Activated CD4-positive, alpha-beta T cell treated with anti-CD3 and anti-CD28 coated beads, Interleukin-2, amount 10 ng/mL, durations not matched to agents 7 days and 5 days (primary cell): ENCODE measurements at regions not wholly inside any gene's neighbourhood (a gene's known extent, or its start where the extent isn't known, plus 50 kb on each side); places are given as distances from the start of the nearest gene placed in this dataset.
A peak's percentile ranks its signal among the peaks of the same experiment; 100 is the strongest.

Experiments used
- CTCF ChIA-PET: fragments of 350-600 bp; sonication (Branson Sonifier 250); formaldehyde crosslinking; loops from one replicate; lab custom pipeline; 2021; ENCODE audit warnings: antibody characterized with exemption; lab: Charles Lee
- POLR2A ChIA-PET: fragments of 350-600 bp; sonication (Branson Sonifier 250); formaldehyde crosslinking; loops from one replicate; lab custom pipeline; 2021; ENCODE audit warnings: antibody characterized with exemption; lab: Charles Lee
- DNase-seq: peaks from one replicate; pipeline ENCODE4 v3.0.0-alpha.2; 2020
- H3K27ac Mint-ChIP-seq: one replicate; pipeline ENCODE4 v1.8.0; 2021; ENCODE audit warnings: mild to moderate bottlenecking, moderate library complexity, mixed read lengths
- H3K27me3 Mint-ChIP-seq: one replicate; pipeline ENCODE4 v1.8.0; 2021; ENCODE audit warnings: mixed read lengths
- H3K36me3 Mint-ChIP-seq: one replicate; pipeline ENCODE4 v1.8.0; 2021; ENCODE audit warnings: low read depth, mixed read lengths
- H3K4me1 Mint-ChIP-seq: one replicate; pipeline ENCODE4 v1.8.0; 2021; ENCODE audit warnings: mixed read lengths
- H3K4me3 Mint-ChIP-seq: one replicate; pipeline ENCODE4 v1.8.0; 2021; ENCODE audit warnings: mild to moderate bottlenecking, moderate library complexity, mixed read lengths
- H3K9me3 Mint-ChIP-seq: one replicate; pipeline ENCODE4 v1.8.0; 2021; ENCODE audit warnings: mixed read lengths

GRCh38 chr13:29948244-29948643, 97.8 kb upstream of the UBL3 start:
- no peak overlapping the region for H3K4me3 Mint-ChIP-seq
- H3K36me3 Mint-ChIP-seq = no peaks in the 10 kb centered on the region
- H3K9me3 Mint-ChIP-seq = peaks cover 2% of the 10 kb centered on the region
- CTCF ChIA-PET = interaction anchor here (0.6 to 0.9 kb wide), 2 partner anchors 15 to 163 kb away, joined by 3 read pairs; no protein-coding TSS in a partner anchor
- H3K4me1 Mint-ChIP-seq = peaks cover 17% of the 10 kb centered on the region
- H3K27ac Mint-ChIP-seq = no peak overlapping the region
- peaks cover 5% of the 10 kb centered on the region for H3K27me3 Mint-ChIP-seq
- POLR2A ChIA-PET = no interaction called here
- DNase-seq = no peak

- DNase-seq = no peak
- H3K4me1 Mint-ChIP-seq = peaks cover 15% of the 10 kb centered on the region
- POLR2A ChIA-PET = no interaction called here
- CTCF ChIA-PET = interaction anchor here (0.6 to 0.9 kb wide), 2 partner anchors 15 to 164 kb away, joined by 3 read pairs; no protein-coding TSS in a partner anchor
- H3K36me3 Mint-ChIP-seq = no peaks in the 10 kb centered on the region
- no peak overlapping the region for H3K27ac Mint-ChIP-seq
- H3K4me3 Mint-ChIP-seq = no peak overlapping the region
- peaks cover 2% of the 10 kb centered on the region for H3K9me3 Mint-ChIP-seq
- H3K27me3 Mint-ChIP-seq = peaks cover 5% of the 10 kb centered on the region
These were observed 97.4 kb upstream of the UBL3 start for GRCh38 chr13:29947839-29948238.

DNA sequence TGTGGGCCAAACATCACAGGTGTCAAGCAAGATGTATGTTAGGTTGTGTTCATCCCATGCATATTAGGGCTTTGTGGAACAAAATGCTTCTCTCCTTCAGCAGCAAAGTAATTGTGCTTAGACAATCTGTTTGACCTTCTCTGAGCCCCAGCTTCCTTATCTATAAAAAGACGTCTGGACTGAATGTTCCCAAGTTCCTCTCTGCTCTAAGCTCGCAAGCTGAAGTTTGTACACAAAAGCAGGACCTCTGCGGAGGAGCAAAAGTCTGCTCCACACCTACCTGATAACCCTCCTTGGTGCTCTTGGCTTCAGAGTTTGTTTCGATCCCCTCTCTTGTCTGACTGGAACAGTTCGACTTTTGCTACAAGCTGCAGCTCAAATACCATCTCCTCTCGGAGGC, 95.7 kb upstream of the UBL3 start:
- no peak overlapping the region for H3K27ac Mint-ChIP-seq

GRCh38 chr13:29943686-29944085, 93.3 kb upstream of the UBL3 start:
- ChIA-PET CTCF (interaction anchor here (0.8 to 1.0 kb wide), 2 partner anchors 7 to 10 kb away, joined by 3 read pairs; no protein-coding TSS in a partner anchor), POLR2A (no interaction called here)
- no peak overlapping the region for H3K27ac Mint-ChIP-seq
- peaks cover 14% of the 10 kb centered on the region for H3K4me1 Mint-ChIP-seq
- no peak for DNase-seq
- peaks cover 19% of the 10 kb centered on the region for H3K36me3 Mint-ChIP-seq
- H3K27me3 Mint-ChIP-seq = no peaks in the 10 kb centered on the region
- H3K4me3 Mint-ChIP-seq = no peak overlapping the region
- H3K9me3 Mint-ChIP-seq = no peaks in the 10 kb centered on the region

More for the DNA sequence above, 95.7 kb upstream of the UBL3 start:
- peaks cover 5% of the 10 kb centered on the region for H3K27me3 Mint-ChIP-seq
- peaks cover 3% of the 10 kb centered on the region for H3K4me1 Mint-ChIP-seq
- H3K4me3 Mint-ChIP-seq = no peak overlapping the region
- ChIA-PET CTCF (interaction anchor here (1.3 kb wide), 1 partner anchor 10 kb away, joined by 4 read pairs; no protein-coding TSS in a partner anchor), POLR2A (no interaction called here)
- DNase-seq = no peak
- H3K9me3 Mint-ChIP-seq = no peaks in the 10 kb centered on the region
- peaks cover 2% of the 10 kb centered on the region for H3K36me3 Mint-ChIP-seq

- H3K27me3 Mint-ChIP-seq = no peaks in the 10 kb centered on the region
- H3K9me3 Mint-ChIP-seq = no peaks in the 10 kb centered on the region
- H3K4me3 Mint-ChIP-seq = no peak overlapping the region
- POLR2A ChIA-PET = no interaction called here
- no peak overlapping the region for H3K27ac Mint-ChIP-seq
- peaks cover 18% of the 10 kb centered on the region for H3K4me1 Mint-ChIP-seq
- H3K36me3 Mint-ChIP-seq = peaks cover 20% of the 10 kb centered on the region
- CTCF ChIA-PET = interaction anchor here (3.0 kb wide), 1 partner anchor 8 kb away, joined by 10 read pairs; no protein-coding TSS in a partner anchor
- no peak for DNase-seq
These were observed 92.9 kb upstream of the UBL3 start for GRCh38 chr13:29943273-29943672.

- POLR2A ChIA-PET = no interaction called here
- no peaks in the 10 kb centered on the region for H3K9me3 Mint-ChIP-seq
These were observed 90.3 kb upstream of the UBL3 start for GRCh38 chr13:29940715-29941114.

DNA sequence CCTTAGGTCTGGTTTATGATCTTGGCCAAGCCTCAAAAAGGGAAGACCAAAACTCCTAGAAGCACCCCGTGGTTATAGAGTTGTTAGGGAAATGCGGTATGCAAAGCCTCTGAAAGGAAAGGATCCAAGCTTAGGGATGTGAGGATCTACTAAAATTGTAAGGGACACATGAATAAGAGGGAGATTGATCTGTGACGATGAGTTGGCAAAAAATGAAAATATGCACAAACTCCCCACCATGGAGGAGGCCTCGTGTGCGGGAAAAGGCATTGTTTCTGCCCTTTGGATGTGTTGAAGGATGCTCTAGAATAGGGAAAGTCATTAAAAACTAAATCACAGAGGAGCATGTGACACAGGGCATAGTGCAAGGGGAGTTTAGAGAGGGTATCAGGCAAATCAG, 88.7 kb upstream of the UBL3 start:
- Mint-ChIP-seq H3K4me3 (no peak overlapping the region), H3K36me3 (peaks cover 24% of the 10 kb centered on the region), H3K4me1 (peaks cover 59% of the 10 kb centered on the region), H3K9me3 (no peaks in the 10 kb centered on the region), H3K27ac (no peak overlapping the region), H3K27me3 (no peaks in the 10 kb centered on the region)
- POLR2A ChIA-PET = no interaction called here
- DNase-seq = no peak
- CTCF ChIA-PET = no interaction called here

More at GRCh38 chr13:29940715-29941114, 90.3 kb upstream of the UBL3 start:
- H3K27me3 Mint-ChIP-seq = no peaks in the 10 kb centered on the region
- DNase-seq = no peak
- peak overlapping the region; percentile 3 for H3K27ac Mint-ChIP-seq
- H3K4me1 Mint-ChIP-seq = peaks cover 44% of the 10 kb centered on the region
- CTCF ChIA-PET = interaction anchor here (0.9 to 3.0 kb wide), 4 partner anchors 10 to 18 kb away, joined by 3 to 10 read pairs (median 7); no protein-coding TSS in a partner anchor
- H3K4me3 Mint-ChIP-seq = no peak overlapping the region
- H3K36me3 Mint-ChIP-seq = peaks cover 24% of the 10 kb centered on the region

DNA sequence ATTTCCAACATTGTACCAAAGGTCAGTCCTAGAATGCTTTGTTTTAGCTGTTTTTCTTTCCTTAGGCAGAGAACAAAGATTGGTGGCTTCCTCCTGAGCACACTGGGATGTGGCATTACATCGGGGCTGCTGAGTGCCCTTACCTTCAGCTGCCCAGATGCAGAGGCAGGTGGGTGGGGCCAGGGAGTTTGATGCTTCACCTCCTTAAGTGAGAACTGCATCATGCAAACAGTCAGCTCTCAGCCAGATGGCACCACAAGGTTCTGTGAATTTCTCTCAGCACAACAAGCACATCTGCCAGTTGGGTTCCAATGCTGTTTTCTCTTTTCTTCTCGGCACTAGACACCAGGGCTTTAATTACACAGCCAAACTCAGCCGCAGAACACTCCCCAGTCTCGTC, 87.4 kb upstream of the UBL3 start:
- ChIA-PET POLR2A (no interaction called here), CTCF (interaction anchor here (1.1 to 5.6 kb wide), 4 partner anchors 11 to 30 kb away, joined by 3 to 46 read pairs (median 6); no protein-coding TSS in a partner anchor)
- H3K27ac Mint-ChIP-seq = peak overlapping the region; percentile 98
- H3K27me3 Mint-ChIP-seq = no peaks in the 10 kb centered on the region
- H3K4me1 Mint-ChIP-seq = peaks cover 64% of the 10 kb centered on the region
- no peaks in the 10 kb centered on the region for H3K9me3 Mint-ChIP-seq
- peak overlapping the region; percentile 90 for H3K4me3 Mint-ChIP-seq
- DNase-seq = peak; percentile 69
- H3K36me3 Mint-ChIP-seq = peaks cover 24% of the 10 kb centered on the region

DNA sequence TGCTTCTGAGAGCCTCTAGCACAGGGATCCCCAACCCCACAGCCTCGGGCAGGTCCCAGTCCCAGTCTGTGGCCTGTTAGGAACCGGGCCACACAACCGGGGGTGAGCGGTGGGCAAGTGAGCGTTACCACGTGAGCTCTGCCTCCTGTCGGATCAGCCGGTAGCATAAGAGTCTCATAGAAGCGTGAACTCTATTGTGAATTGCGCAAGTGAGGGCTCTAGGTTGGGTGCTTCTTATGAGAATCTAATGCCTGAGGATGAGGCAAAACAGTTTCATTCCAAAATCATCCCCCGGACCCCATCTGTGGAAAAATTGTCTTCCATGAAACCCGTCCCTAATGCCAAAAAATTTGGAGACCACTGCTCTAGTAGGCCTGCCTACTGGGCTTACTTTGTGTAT, 87.0 kb upstream of the UBL3 start:
- Mint-ChIP-seq H3K4me1 (peaks cover 68% of the 10 kb centered on the region), H3K27me3 (no peaks in the 10 kb centered on the region), H3K9me3 (no peaks in the 10 kb centered on the region), H3K36me3 (peaks cover 24% of the 10 kb centered on the region), H3K4me3 (peak overlapping the region; percentile 90), H3K27ac (peak overlapping the region; percentile 98)
- ChIA-PET POLR2A (interaction anchor here (1.0 kb wide), 1 partner anchor 88 kb away, joined by 3 read pairs; no protein-coding TSS in a partner anchor), CTCF (interaction anchor here (1.1 to 5.6 kb wide), 6 partner anchors 10 to 179 kb away, joined by 3 to 46 read pairs (median 6); no protein-coding TSS in a partner anchor)
- DNase-seq = no peak

GRCh38 chr13:29936956-29937355, 86.5 kb upstream of the UBL3 start:
- Mint-ChIP-seq H3K9me3 (no peaks in the 10 kb centered on the region), H3K4me1 (peaks cover 70% of the 10 kb centered on the region), H3K27me3 (no peaks in the 10 kb centered on the region), H3K27ac (peak overlapping the region; percentile 98), H3K4me3 (peak overlapping the region; percentile 90), H3K36me3 (peaks cover 24% of the 10 kb centered on the region)
- POLR2A ChIA-PET = interaction anchor here (0.6 to 1.0 kb wide), 3 partner anchors 87 to 91 kb away, joined by 3 to 4 read pairs (median 3); partner anchors contain the start of gene UBL3
- peak; percentile 25 for DNase-seq
- CTCF ChIA-PET = interaction anchor here (0.7 to 5.6 kb wide), 9 partner anchors 8 to 180 kb away, joined by 3 to 46 read pairs (median 7); no protein-coding TSS in a partner anchor

- peak overlapping the region; percentile 90 for H3K4me3 Mint-ChIP-seq
- POLR2A ChIA-PET = interaction anchor here (0.6 to 1.3 kb wide), 6 partner anchors 13 to 153 kb away, joined by 3 to 4 read pairs (median 4); partner anchors contain the start of gene UBL3
- peaks cover 22% of the 10 kb centered on the region for H3K36me3 Mint-ChIP-seq
- CTCF ChIA-PET = interaction anchor here (0.5 to 5.6 kb wide), 15 partner anchors 8 to 318 kb away, joined by 3 to 46 read pairs (median 4); no protein-coding TSS in a partner anchor
- H3K9me3 Mint-ChIP-seq = no peaks in the 10 kb centered on the region
- peak overlapping the region; percentile 98 for H3K27ac Mint-ChIP-seq
- peaks cover 77% of the 10 kb centered on the region for H3K4me1 Mint-ChIP-seq
- peak; percentile 30 for DNase-seq
- no peaks in the 10 kb centered on the region for H3K27me3 Mint-ChIP-seq
These were observed 85.8 kb upstream of the UBL3 start for GRCh38 chr13:29936051-29936813.

- H3K4me1 Mint-ChIP-seq = peaks cover 74% of the 10 kb centered on the region
- ChIA-PET CTCF (interaction anchor here (1.0 to 5.6 kb wide), 10 partner anchors 10 to 181 kb away, joined by 3 to 46 read pairs (median 4); no protein-coding TSS in a partner anchor), POLR2A (interaction anchor here (0.6 to 1.3 kb wide), 5 partner anchors 13 to 153 kb away, joined by 3 to 4 read pairs (median 3); no protein-coding TSS in a partner anchor)
These were observed 85.0 kb upstream of the UBL3 start for GRCh38 chr13:29935309-29935981.

More at GRCh38 chr13:29935309-29935981, 85.0 kb upstream of the UBL3 start:
- Mint-ChIP-seq H3K9me3 (peaks cover 2% of the 10 kb centered on the region), H3K36me3 (peaks cover 17% of the 10 kb centered on the region), H3K4me3 (peak overlapping the region; percentile 90), H3K27ac (peak overlapping the region; percentile 98), H3K27me3 (no peaks in the 10 kb centered on the region)
- DNase-seq = peak; percentile 90
